CD4-positive, alpha-beta T cell treated with Interferon alpha-2 for 1 hour (primary cell): ENCODE measurements at regions not wholly inside any gene's neighbourhood (a gene's known extent, or its start where the extent isn't known, plus 50 kb on each side); places are given as distances from the start of the nearest gene placed in this dataset.

Experiments used
- DNase-seq, 2 donors: peaks; one replicate each; pipeline ENCODE4 v3.0.0-alpha.2; 2020 to 2022

- no peak for DNase-seq
These were observed 96.2 kb downstream of the RASSF10 start for GRCh38 chr11:13105237-13105844.

- DNase-seq: no peak
These were observed 98.5 kb downstream of the RASSF10 start for GRCh38 chr11:13107544-13108044.

DNA sequence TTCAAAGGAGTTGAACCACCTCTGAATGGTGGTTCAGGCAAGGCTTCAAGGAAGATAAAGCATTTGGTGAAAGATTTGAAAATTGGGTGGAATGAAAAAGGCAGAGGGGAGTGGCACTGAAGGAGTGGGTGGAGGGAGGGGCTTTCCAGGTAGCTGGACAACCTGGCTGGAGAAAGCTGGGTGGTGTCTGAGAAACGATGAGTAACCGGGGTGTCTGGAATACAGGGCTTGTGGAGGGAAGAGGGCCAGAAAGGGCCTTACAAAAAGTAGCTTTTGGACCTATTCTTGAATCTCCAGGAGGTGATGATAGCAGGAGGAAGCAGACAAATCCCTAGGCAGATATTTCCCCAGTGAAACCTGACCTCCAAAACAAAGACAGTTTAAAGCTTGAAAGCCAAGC, 99.3 kb downstream of the RASSF10 start:
- no peak for DNase-seq

DNA sequence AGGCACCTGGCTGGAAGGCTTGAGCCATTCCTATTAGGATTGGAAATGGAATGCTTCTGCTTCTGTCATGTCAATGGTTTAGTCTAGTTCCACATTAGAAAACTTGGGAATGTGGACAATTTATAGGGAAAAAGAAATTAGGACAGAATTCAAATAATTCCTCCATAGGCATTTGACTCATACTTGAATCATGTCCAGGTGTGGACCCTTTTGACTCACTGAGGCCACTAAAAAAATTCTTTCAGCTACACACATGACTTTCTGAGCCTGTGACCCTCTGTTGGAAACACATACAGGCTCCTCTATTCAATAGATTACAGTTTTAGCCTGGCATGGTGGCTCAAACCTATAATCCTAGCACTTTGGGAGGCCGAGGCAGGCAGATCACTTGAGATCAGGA, 100.5 kb downstream of the RASSF10 start:
- DNase-seq: no peak

GRCh38 chr11:13110145-13110544, 101.0 kb downstream of the RASSF10 start:
- no peak for DNase-seq

DNA sequence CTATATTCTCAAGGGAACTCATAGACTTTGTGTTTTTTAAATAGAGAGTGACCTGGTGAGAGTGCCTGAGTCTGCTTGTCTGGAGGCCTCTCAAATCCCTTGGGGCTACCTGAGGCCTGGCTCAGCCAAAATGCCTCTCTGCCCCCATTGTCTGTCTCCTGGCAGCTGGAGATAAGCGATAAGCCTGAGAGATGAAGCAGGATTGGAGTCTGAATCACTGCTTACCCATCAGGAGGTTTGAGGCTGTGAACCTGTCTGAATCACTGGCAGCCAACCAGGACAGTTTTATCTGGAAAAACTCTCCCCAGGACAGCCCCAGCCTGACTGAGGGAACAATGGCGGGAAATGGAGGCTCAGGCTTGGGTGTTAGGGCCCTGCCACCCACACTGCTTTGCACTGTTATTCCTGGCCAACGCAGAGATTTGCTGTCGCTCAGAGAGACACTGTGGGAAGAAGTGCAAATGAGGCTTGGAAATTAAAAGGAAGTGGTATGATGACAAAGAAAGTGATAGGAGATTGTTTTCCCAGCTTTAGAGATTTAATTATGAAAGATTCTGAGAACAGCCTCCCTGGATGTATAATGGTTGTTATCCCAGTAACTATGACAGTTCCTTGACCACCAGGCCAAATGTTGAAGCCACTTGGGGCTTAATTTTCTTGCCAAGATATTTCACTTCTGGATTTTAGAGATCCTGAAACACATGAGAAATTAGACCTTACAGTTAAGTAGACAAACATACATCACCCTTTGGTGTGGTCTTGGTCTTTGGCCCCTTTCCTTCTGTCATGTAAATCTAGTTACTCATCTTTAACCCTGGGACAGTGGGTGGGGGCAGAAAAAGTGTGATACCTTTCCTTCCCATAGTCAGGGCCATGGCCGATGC, 102.1 kb downstream of the RASSF10 start:
- no peak for DNase-seq

- no peak for DNase-seq
These were observed 102.7 kb downstream of the RASSF10 start for GRCh38 chr11:13111813-13112130.

- no peak for DNase-seq
These were observed 105.7 kb downstream of the RASSF10 start for GRCh38 chr11:13114566-13115379.

GRCh38 chr11:13115380-13115675, 106.2 kb downstream of the RASSF10 start:
- DNase-seq: no peak

DNA sequence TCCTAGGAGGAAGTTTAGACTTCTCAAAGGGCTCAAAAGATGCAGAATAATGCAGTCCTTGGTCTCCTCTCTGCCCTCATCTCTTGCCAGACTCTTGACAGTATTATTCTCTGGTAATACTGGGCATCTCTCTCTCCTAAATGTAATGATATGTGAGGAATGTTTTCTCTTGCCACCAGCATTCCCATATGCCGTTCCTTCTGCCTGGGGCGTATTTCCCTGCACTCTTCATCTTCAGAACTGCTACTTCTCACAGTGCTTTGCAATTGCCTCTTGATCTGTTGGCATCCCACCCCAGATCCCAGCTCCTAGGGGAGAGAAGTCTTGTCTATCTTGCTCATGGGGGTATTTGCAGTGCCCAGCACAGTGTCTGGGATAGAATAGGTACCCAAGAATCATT, 107.4 kb downstream of the RASSF10 start:
- no peak for DNase-seq

DNA sequence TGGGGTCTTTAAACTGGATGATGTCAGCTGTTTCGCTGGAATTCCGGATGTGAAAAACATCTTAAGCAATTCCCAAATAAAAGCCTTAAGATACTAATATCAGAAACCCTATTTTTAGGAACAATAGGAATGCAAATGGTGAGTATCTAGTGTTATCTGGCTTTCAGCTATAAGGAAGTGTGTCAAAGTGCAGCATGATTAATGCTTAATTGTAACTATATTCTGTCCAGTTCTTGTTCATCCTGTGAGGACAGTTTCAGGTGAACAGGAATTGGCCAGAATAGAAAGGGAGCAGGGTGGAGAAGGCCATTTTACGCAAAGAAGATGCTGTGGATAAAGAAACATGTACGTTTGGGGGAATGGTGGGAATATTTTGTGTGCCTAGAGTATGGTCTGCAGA, 108.2 kb downstream of the RASSF10 start:
- no peak for DNase-seq

GRCh38 chr11:13118194-13118593, 109.1 kb downstream of the RASSF10 start:
- DNase-seq: no peak

GRCh38 chr11:13118650-13119049, 109.5 kb downstream of the RASSF10 start:
- no peak for DNase-seq

DNA sequence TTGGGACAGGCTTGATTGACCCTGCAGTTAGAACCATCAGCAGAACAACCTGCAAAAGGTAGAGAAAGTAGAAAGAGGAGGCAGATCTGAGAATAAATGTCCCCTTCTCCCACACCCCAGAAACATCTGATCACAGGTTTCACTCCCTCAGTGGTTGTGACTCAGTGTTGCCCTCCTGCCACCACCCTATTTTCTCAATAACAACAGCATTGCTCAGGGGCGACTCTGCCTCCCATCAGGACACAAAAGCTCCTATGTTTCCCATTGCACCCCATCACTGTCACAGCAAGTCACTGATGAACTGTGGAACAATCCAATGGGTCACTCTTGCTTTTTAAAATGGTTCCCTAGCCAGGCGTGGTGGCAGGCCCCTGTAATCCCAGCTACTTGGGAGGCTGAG, 110.2 kb downstream of the RASSF10 start:
- DNase-seq: no peak

DNA sequence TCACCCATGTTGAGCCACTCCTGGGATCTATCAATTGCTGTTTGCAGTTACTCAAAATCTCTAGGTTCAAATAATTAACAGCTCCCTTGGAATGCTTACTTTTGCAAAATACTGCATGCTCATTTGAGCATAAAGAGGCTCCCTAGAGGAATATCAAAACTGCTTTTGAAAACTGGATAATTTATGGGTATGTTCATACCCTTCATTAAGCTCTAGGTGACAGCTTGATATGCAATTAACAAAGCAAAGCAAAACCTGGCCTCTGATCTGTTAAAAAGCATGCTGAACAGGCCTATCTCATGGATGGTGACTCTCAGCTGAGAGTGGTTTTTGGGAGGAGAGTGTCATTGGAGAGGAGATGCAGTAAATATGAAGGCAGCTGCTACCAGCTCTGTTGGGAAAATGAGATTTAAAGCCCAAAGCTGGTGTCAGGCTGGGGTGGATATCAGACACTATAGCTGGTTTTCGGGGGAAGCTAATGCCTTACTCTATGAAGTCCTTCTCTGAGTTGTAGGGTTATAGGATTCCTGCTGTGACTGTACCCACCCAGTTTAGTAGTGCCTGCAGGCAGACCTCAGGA, 110.9 kb downstream of the RASSF10 start:
- DNase-seq: no peak

DNA sequence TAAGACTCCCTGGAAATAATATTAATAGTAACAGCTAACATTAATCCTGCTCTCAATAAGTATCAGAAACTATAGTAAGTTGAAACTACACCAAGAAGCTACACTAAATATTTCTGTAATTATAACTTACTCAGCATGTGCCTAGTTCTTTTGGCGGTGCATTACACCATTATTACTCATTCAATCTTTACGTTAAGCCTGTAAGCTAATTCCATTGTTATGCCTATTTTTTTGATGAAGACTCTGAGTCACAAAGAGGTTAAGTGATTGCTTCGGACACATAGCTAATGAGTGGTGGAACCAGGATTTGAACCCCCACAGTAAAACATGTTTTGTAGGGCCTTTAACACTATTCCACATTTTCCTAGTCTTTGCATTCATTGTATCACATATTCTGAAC, 111.6 kb downstream of the RASSF10 start:
- DNase-seq: no peak

GRCh38 chr11:13126430-13126829, 117.3 kb downstream of the RASSF10 start:
- DNase-seq: no peak

GRCh38 chr11:13127161-13127560, 118.0 kb downstream of the RASSF10 start:
- DNase-seq: no peak

GRCh38 chr11:13128354-13128753, 119.2 kb downstream of the RASSF10 start:
- no peak for DNase-seq

- DNase-seq: no peak
These were observed 125.0 kb downstream of the RASSF10 start for GRCh38 chr11:13134066-13134465.

GRCh38 chr11:13134886-13135285, 125.8 kb downstream of the RASSF10 start:
- DNase-seq: no peak

GRCh38 chr11:13135385-13136271, 126.5 kb downstream of the RASSF10 start:
- DNase-seq: no peak

DNA sequence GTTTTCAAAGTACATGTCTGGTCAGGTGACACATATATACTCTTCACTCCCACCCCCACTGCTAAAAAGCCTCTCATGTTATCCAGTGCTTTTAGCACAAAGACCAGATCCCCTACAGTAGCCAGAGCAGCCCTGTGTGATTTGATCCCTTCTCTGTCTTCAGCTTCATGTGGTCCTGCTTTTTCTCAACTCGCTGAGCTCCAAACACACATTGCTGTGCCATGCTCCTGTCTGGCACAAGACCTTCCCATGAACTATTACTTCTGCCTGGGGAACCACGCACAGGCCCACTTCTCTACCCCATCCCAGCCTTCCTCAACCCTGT, 127.1 kb downstream of the RASSF10 start:
- no peak for DNase-seq
